ENCODE measurements at regions not wholly inside any gene's neighbourhood (a gene's known extent, or its start where the extent isn't known, plus 50 kb on each side); places are given as distances from the start of the nearest gene placed in this dataset.

GRCh38 chr1:5739561-5740078, 252.6 kb downstream of the NPHP4 start:
- TF ChIP-seq KDM1A (IDR thresholded peaks at IDR 0.05; ENCODE audit: borderline replicate concordance) = no peak
- no peak for TF ChIP-seq DPF2 (IDR thresholded peaks at IDR 0.05)
- TF ChIP-seq, protein P1, sequence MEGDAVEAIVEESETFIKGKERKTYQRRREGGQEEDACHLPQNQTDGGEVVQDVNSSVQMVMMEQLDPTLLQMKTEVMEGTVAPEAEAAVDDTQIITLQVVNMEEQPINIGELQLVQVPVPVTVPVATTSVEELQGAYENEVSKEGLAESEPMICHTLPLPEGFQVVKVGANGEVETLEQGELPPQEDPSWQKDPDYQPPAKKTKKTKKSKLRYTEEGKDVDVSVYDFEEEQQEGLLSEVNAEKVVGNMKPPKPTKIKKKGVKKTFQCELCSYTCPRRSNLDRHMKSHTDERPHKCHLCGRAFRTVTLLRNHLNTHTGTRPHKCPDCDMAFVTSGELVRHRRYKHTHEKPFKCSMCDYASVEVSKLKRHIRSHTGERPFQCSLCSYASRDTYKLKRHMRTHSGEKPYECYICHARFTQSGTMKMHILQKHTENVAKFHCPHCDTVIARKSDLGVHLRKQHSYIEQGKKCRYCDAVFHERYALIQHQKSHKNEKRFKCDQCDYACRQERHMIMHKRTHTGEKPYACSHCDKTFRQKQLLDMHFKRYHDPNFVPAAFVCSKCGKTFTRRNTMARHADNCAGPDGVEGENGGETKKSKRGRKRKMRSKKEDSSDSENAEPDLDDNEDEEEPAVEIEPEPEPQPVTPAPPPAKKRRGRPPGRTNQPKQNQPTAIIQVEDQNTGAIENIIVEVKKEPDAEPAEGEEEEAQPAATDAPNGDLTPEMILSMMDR (IDR thresholded peaks at IDR 0.05 in 2 of 3, conservative IDR thresholded peaks at IDR 0.05 in 1 of 3; ENCODE audit: control insufficient read depth in 2 of 3, extremely low read depth in 1 of 3, insufficient read depth in 1 of 3, low read depth in 3 of 3, low read length in 3 of 3) = no peak
- TF ChIP-seq CEBPB (IDR thresholded peaks at IDR 0.05; ENCODE audit: borderline replicate concordance in 1 of 2, low read depth in 2 of 2, low read length in 2 of 2) = no peak
- no peak for TF ChIP-seq SPI1 (IDR thresholded peaks at IDR 0.05; ENCODE audit: borderline replicate concordance, insufficient read depth, low read depth, low read length)
- TF ChIP-seq TAF1 (IDR thresholded peaks at IDR 0.05; ENCODE audit: borderline replicate concordance, low read depth, low read length) = no peak
- TF ChIP-seq EZH2 (IDR thresholded peaks at IDR 0.05; ENCODE audit: borderline replicate concordance, control insufficient read depth, low read depth, low read length) = no peak
- no peak for TF ChIP-seq WRNIP1 (IDR thresholded peaks at IDR 0.05; ENCODE audit: borderline replicate concordance, low read depth, low read length)
- no peak for TF ChIP-seq POLR2AphosphoS5 (IDR thresholded peaks at IDR 0.05; ENCODE audit: low read length)
- TF ChIP-seq ATF3 (IDR thresholded peaks at IDR 0.05; ENCODE audit: borderline replicate concordance, extremely low read depth, low read depth, low read length) = no peak
- TF ChIP-seq, protein P2, sequence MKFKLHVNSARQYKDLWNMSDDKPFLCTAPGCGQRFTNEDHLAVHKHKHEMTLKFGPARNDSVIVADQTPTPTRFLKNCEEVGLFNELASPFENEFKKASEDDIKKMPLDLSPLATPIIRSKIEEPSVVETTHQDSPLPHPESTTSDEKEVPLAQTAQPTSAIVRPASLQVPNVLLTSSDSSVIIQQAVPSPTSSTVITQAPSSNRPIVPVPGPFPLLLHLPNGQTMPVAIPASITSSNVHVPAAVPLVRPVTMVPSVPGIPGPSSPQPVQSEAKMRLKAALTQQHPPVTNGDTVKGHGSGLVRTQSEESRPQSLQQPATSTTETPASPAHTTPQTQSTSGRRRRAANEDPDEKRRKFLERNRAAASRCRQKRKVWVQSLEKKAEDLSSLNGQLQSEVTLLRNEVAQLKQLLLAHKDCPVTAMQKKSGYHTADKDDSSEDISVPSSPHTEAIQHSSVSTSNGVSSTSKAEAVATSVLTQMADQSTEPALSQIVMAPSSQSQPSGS (IDR thresholded peaks at IDR 0.05; ENCODE audit: low read length) = no peak
